GM19324 (cell line): ENCODE measurements at regions not wholly inside any gene's neighbourhood (a gene's known extent, or its start where the extent isn't known, plus 50 kb on each side); places are given as distances from the start of the nearest gene placed in this dataset.
"Not testable (repeated sequence)": the region's sequence is repeated elsewhere in the genome, so short reads cannot be mapped to it uniquely, and the experiment has no call there.

ENCODE experiments used
- ATAC-seq: cut with Tn5 transposase; IDR thresholded peaks from one replicate; pipeline ENCODE4 v1.9.1; 2021; ENCODE audit warnings: mild to moderate bottlenecking, moderate library complexity; ENCODE audit not compliant: unreplicated experiment, low FRiP score

GRCh38 chr4:28112691-28113335 is 1252.2 kb downstream of the STIM2 start:
- ATAC-seq, result not testable (repeated sequence)

GRCh38 chr4:28113586-28113985 is 1252.9 kb downstream of the STIM2 start:
- not testable (repeated sequence) for ATAC-seq

GRCh38 chr4:28116526-28117083 is 1256.0 kb downstream of the STIM2 start:
- ATAC-seq, result not testable (repeated sequence)

GRCh38 chr4:28117084-28117682 is 1256.5 kb downstream of the STIM2 start:
- no peak for ATAC-seq

- no peak for ATAC-seq
These were observed 1285.5 kb downstream of the STIM2 start for GRCh38 chr4:28146191-28146590.

GRCh38 chr4:28148221-28148620 is 1287.6 kb downstream of the STIM2 start:
- ATAC-seq, result no peak

GRCh38 chr4:28149762-28150161 is 1289.1 kb downstream of the STIM2 start:
- no peak for ATAC-seq

GRCh38 chr4:28151314-28151713 is 1290.7 kb downstream of the STIM2 start:
- ATAC-seq, result no peak

GRCh38 chr4:28167411-28167810 is 1306.8 kb downstream of the STIM2 start:
- no peak for ATAC-seq

- ATAC-seq, result no peak
These were observed 1316.3 kb downstream of the STIM2 start for GRCh38 chr4:28176942-28177341.

GRCh38 chr4:28177641-28178040 is 1317.0 kb downstream of the STIM2 start:
- ATAC-seq, result no peak

GRCh38 chr4:28179126-28179525 is 1318.5 kb downstream of the STIM2 start:
- no peak for ATAC-seq

GRCh38 chr4:28209371-28209924 is 1348.8 kb downstream of the STIM2 start:
- no peak for ATAC-seq

GRCh38 chr4:28211676-28212470 is 1351.2 kb downstream of the STIM2 start:
- ATAC-seq, result no peak

GRCh38 chr4:28221536-28221935 is 1360.9 kb downstream of the STIM2 start:
- no peak for ATAC-seq

GRCh38 chr4:28225050-28225449 is 1364.4 kb downstream of the STIM2 start:
- no peak for ATAC-seq

- no peak for ATAC-seq
These were observed 1365.2 kb downstream of the STIM2 start for GRCh38 chr4:28225689-28226353.

GRCh38 chr4:28226962-28227361 is 1366.3 kb downstream of the STIM2 start:
- no peak for ATAC-seq

GRCh38 chr4:28227764-28228163 is 1367.1 kb downstream of the STIM2 start:
- ATAC-seq, result no peak
